Head of caudate nucleus (tissue), 42 donors: ENCODE measurements at regions not wholly inside any gene's neighbourhood (a gene's known extent, or its start where the extent isn't known, plus 50 kb on each side); places are given as distances from the start of the nearest gene placed in this dataset.
A peak's percentile ranks its signal among the peaks of the same experiment; 100 is the strongest.

Experiments
- DNase-seq, 42 donors: peaks; one replicate each; pipeline versions ENCODE4 v3.0.0 to v3.0.0-alpha.2; 2020 to 2021; ENCODE audit warnings: mixed read lengths in 7 of 42
- intact Hi-C: fragments of 100-400 bp; cut with DNase I; formaldehyde crosslinking; loops from one replicate; pipeline ENCODE4 v1.15.0; 2022

DNA sequence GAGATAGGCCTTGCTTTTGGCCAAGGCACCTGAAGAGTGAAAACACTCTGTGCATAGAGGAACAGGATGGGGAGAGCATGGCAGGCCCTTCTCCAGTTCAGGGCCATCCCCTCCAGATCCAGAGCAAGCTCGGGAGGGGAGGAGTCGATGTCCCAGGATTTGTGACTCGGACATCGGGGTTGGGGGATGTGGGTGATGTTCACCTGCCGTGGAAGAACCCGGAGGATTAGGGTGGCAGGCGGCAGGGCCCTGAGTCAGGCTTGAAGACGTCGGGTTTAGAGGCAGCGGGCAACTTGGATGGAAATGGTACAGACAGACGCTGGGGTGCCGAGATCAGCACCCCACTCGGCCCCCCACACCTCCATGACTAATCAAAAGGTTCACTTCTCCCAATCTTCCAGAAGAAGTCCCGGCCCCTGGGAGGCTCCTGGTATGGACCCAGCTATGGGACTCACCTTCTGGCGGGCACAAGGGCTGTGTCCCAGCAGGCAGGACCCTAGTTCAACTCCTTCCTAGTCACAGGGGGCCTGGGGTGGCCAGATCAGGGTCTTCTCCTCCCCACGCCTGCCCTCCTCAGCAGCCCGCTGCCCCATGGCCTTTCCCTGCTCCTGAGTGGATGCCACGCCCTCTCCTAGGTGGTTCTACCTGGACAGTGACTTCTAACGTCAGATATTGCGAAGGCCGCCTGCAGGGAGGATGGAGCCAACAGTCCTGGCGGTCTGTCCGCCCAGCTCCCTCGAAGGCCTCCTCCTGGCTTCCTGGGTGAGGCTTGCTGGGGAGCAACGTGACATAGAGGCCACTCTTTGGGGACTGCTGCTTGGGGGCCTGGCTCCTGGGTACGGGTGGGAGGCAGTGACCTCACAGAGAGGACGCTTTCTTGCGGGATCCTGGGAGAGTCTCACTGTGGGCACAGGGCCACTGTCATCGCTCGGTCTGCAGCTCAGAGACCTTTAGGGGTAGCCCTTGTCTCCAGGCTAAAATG lies 792.5 kb downstream of the BRD1 start:
- intact Hi-C loops, result no loop called here
- DNase-seq, result no peak

DNA sequence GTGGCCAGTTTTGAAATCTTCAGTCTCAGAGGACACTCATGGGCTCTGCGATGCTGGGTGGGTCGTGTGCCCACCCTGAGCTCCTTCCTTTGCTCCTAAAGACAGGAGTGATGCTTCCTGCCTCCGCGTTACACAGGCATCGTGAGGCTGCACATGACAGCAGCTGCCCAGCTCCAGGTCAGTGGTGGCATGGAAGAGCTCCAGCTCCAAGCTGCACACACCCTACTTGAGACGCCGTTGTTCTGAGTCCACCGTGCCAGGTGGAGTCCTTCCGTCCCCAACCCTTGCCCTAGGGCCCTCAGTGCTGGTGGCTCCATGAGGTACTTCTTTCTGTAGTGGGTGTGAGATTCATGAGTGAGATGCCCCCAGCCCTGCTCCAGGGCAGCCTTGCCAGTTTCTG lies 794.1 kb downstream of the BRD1 start:
- no peak for DNase-seq
- intact Hi-C loops, result no loop called here

- DNase-seq, result no peak
- intact Hi-C loops, result no loop called here
Observed at GRCh38 chr22:49032821-49033220, 794.9 kb downstream of the BRD1 start.

- DNase-seq, result no peak
- intact Hi-C loops, result no loop called here
Observed at GRCh38 chr22:49031746-49032330, 795.8 kb downstream of the BRD1 start.

GRCh38 chr22:49028111-49028510 lies 799.6 kb downstream of the BRD1 start:
- DNase-seq, result no peak
- intact Hi-C loops, result loop anchor here (10.0 kb wide), 1 partner anchor 453 kb away; no protein-coding TSS in a partner anchor

GRCh38 chr22:49027368-49027670 lies 800.4 kb downstream of the BRD1 start:
- DNase-seq, result no peak
- intact Hi-C loops, result loop anchor here (10.0 kb wide), 1 partner anchor 453 kb away; no protein-coding TSS in a partner anchor

DNA sequence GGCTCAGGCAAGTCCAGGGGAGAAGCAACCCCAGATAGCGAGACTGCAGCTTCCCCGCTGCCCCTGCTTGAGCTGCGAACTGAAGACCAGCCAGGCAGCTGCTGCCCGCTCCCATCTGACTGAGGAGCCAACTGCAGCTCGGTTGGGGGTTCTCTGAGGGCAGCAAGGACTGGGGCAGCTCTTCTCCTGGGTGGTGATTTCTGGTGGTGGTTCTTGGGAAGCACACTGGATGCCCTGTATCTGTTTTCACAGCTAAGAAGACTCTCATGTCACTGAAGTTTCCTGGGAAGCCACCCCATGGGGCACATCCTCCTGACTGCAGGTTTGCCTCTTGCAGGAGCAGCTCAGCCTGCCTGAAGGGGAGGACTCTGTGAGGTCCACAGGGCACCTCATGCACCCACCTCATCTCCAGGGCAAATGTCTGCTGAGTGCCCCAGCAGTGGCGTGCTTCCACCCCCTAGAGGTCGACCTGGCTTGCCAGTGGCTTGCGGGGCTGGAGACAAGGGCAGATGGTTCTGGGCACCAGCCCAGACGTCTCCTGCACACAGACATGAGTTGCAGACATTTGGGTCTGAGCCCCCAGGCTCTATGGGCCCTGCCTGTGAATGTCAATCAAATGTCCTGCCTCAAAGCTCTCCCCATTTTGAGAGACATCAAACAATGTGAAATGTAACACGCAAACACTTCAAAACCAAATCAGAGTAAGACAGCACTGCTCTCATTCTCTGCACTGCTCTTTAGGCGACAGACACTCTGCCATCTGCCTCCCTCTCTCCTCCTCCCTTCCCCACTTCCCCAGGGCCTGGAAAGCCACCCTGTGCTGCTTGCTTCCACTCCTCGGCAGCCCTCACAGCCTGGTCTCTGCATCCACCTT lies 800.9 kb downstream of the BRD1 start:
- intact Hi-C loops, result loop anchor here (10.0 kb wide), 1 partner anchor 452 kb away; no protein-coding TSS in a partner anchor
- DNase-seq, result peak; percentile 26 to 87 (median 64)

DNA sequence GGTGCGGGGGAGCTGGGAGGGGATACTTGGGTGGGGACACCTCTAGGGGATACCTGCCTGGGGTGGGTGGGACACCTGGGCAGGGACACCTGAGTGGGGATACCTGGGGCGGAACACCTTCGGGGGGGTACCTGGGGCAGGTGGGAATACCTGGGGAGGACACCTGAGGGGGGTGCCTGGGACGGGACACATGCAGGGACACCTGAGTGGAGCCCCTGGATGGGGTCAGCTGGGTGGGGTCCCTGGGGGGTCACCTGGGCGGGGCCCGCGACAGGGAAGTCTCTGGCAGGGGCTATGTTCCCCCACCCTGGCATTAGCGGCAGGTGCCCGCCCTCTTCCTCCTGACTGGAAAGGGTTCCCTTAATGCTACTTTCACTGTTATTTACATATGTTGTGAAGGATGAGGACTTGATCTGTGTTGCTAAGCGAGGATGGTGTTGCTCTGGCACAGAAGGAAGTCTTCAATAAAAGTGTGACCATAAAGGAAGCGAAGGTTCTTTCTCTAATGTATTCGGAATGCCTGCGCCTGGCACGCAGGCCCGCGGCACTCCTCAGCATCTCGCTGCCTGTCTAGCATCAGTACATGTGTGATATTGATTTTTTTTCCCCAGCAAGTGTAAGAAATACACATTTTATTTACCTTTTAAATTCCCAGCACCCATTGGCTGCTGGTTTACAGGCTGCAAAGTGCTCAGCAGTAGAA lies 801.7 kb downstream of the BRD1 start:
- intact Hi-C loops, result loop anchor here (10.0 kb wide), 1 partner anchor 451 kb away; no protein-coding TSS in a partner anchor
- no peak for DNase-seq

- intact Hi-C loops, result loop anchor here (10.0 kb wide), 1 partner anchor 450 kb away; no protein-coding TSS in a partner anchor
- no peak for DNase-seq
Observed at GRCh38 chr22:49024775-49025440, 802.8 kb downstream of the BRD1 start.

- intact Hi-C loops, result loop anchor here (10.0 kb wide), 1 partner anchor 449 kb away; no protein-coding TSS in a partner anchor
- DNase-seq, result no peak
Observed at GRCh38 chr22:49023879-49024774, 803.5 kb downstream of the BRD1 start.

GRCh38 chr22:49023161-49023878 lies 804.4 kb downstream of the BRD1 start:
- intact Hi-C loops, result loop anchor here (10.0 kb wide), 1 partner anchor 449 kb away; no protein-coding TSS in a partner anchor
- DNase-seq, result peak in 4 of 42 donors; percentile 3 to 30 (median 16)

DNA sequence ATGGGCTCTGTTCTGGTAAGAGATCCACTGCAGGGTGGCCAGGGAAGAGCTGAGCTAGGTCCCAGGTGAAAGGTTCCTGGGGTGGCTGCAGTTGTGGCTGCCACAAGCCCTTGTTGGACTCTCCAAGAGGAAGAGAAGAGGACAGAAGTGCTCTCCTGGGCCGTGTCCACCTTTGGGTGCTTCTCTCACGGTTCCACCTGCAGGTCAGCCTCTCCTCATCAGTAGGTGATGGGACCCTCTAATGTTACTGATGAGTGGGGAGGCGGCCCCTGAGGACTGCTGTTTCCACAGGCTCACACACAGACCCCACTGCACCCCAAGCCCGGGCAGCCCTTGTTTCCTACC lies 804.9 kb downstream of the BRD1 start:
- peak in 3 of 42 donors; percentile 4 to 11 (median 10) for DNase-seq
- intact Hi-C loops, result loop anchor here (10.0 kb wide), 1 partner anchor 448 kb away; no protein-coding TSS in a partner anchor

GRCh38 chr22:49021926-49022815 lies 805.5 kb downstream of the BRD1 start:
- peak in 4 of 42 donors; percentile 6 to 15 (median 14) for DNase-seq
- intact Hi-C loops, result loop anchor here (10.0 kb wide), 1 partner anchor 447 kb away; no protein-coding TSS in a partner anchor

DNA sequence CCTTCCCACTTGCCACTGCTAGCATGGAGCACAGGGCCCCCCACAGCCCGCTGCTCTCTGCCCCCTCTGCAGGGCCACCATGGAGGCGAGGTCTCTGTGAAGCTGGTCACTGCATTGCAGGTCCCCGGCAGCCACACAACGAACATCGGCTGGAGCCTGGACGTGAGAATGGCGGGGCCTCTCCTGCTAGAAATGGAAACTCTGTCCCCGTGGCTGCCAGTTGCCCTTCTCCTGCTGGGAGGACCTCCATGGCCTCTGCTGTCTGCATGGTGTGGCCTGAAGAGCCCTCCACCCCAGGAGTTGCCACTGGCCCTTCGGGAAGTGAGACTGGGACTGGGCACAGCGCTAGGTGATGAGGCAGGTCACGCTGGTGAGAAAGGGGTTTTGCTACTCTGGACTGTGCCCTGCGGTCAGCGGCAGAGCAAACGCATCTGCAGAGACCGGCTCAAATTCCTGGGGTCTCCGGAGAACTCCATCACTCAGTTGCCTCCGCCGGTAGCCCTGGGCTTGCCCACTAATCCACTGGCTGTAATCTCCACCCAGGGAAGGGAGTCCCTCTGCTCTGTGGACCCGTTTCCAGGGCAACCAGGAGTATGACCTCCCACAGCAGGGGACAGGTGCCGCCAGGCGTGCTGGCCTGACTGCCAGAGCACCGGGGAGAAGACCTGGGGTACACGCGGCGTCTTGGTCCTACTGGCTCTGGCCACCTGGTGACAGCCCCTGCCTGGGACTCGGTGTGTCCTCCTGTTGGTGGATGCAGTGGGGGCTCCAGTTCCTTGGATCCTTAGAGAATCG lies 806.3 kb downstream of the BRD1 start:
- intact Hi-C loops, result loop anchor here (10.0 kb wide), 1 partner anchor 447 kb away; no protein-coding TSS in a partner anchor
- peak in 9 of 42 donors; percentile 4 to 40 (median 12) for DNase-seq
